ENCODE measurements at regions not wholly inside any gene's neighbourhood (a gene's known extent, or its start where the extent isn't known, plus 50 kb on each side); places are given as distances from the start of the nearest gene placed in this dataset.

DNA sequence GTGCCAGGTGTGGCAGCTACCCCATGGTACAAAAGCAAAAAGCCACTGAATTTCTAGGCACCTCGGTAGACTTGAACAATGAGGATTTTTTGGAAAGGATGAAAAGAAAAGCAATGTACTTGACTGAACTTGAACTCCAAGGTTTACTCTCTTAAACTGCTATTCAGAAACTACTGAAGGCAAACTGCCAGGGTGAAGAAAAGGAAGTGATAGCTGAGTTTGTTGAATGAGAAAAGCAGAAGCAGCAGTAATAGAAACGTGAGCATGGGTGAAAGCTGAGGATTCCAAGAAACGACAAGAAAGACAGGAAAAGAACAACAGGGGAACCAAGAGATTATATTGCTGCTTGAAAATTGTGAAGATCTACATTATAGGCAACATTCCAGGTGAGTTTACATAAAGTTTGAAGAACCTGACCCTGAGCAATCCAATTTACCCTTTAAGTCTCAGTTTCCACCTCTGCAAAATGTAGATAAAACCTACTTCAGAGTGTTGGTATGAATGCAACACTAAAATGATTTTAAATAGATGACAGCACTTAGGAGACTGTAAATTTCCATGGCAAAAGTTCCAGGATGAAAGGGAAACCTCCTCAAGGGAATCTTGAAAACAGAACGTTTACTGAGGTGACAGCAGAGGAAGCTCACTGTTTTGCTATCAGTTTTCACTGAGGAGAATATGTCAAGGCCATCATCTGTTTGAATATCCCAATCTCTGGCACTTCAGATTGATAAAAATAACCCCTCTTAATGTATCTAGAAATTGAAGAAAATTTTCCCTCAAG lies 245.8 kb downstream of the SPATA31D1 start:
- no peak for DNase-seq

DNA sequence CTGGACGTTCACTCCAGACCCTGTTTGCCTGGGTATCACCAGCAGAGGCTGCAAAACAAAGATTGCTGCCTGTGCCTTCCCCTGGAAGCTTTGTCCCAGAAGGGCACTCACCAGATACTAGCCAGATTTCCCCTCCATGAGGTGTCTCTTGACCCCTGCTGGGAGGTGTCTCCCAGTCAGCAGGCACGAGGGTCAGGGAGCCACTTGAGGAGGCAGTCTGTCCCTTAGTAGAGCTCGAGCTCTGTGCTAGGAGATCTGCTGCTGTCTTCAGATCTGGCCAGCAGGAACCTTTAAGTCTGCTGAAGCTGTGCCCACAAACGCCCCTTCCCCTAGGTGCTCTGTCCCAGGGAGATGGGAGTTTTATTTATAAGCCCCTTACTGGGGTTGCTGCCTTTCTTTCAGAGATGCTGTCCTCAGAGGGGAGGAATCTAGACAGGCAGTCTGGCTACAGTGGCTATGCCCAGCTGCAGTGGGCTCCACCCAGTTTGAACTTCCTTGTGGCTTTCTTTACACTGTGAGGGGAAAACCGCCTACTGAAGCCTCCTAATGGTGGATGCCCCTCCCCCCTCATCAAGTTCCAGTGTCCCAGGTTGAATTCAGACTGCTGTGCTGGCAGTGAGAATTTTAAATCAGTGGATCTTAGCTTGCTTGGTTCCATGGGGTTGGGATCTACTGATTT lies 253.9 kb downstream of the SPATA31D1 start:
- DNase-seq = no peak

DNA sequence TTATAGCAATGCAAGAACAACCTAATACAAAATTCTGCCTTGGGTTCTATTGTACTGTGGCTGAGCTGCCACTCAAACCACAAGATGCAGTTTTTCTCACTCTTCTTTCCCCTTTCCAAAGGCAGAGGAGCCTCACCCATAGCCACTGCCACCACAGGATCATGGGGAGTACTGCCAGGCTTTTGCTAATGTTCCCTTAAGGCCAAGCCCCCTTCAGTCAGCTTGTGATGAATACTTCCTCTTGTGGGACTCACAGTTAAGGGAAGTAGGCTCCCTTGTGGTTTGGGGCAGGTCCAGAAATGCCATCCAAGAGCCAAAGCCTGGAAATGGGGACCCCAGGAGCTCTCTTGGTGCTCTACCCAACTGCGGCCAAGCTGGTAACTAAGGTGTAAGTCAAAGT lies 258.7 kb downstream of the SPATA31D1 start:
- no peak for DNase-seq

DNA sequence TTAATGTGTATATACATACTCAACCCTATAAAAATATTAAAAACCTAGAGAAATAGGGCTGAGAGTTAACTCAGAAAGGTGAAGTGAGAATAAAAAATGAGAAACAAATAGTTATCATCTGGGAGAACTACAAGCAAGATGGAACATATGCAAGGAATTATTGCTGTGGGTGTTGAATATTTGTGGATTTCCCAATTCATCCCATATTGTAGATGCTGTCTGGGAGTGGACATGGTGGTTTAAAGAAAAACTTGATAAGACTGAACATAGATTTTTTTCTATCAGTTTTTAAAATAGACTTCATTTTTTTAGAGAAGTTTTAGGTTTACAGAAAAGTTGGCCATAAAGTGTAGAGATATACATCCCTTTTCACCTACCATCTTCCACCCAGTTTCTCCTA lies 263.5 kb downstream of the SPATA31D1 start:
- DNase-seq = no peak

DNA sequence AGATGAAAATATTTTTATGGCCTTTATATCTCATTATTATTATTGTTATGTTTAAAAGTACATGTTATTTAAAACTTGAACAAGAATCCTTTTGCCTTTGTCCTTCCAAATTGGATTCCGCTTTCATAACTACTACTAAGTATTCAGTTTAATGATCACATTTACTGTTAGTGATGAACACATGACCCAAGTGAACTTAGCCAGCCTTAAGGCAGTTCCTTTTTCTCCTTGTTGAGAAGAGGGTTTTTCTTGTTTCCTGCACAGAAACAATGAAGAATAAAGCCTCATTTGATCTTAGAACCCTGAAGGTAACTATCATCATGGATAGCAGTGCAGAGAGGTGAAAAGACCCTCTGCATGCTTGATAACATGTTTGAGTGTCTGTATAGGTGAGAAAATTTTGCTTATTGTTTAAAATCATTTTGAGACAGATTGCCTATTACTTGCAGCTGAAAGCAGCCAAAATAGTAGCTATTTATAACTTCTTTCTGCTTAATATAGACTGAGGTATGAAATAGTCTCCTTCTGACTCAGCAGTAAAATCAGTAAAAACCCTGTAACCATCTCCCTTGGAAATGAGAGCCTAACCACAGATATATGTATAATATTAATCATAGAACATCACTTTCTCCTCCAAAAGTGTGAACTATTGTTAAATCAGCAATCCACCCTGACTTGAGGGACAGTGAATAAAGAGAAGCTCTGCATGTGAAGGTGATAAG lies 266.2 kb downstream of the SPATA31D1 start:
- no peak for DNase-seq

DNA sequence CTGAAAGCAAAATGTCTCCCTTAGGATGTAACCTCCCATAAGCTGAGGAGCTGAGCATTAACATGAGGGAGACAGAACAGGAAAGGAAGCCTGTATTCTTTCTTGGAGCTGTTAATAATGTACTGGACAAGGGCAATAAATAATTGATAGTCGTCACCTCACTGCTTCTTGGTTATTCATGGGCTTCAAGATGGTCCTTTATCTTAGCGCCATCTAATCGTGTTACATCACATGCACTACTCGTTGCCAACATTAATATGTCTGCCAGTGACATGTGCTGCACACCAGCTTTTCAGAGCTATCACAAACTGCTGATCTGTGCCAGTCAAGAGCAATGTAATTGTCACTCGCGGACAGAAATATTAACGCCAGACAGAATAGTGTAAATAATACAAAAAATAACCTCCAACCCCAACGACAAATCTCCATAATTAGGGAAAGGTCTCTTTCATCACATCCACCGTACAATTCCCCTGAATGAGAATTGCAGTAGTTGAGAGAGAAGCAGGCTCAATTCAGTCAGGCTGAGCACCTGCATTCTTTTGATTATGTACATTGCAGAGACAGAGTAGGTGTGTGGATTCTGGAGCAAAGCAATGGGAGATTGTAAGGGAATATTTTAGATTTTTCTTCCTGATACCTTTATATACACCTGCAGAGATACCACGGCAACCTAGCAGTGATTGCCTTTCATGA lies 267.1 kb downstream of the SPATA31D1 start:
- DNase-seq = no peak

DNA sequence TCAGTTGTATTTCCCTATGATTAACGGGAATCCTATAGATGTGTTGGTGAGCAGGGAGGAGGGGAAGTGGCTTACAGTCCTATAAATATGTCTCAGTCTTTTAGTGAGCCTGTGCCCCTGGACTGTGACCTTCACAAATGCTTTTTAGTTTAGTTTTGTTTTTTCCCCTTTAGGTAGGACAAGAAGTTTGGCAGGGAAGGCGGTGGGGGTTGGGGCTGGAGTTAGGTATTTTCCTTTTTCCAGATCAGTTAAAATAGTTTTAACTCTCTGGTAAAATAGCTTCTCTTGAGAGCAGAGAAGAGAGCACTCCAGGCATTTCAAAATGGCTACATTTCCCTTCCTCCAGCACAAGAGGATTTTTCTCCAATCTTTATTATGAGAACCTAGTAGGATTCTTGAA lies 272.1 kb downstream of the SPATA31D1 start:
- DNase-seq = no peak

DNA sequence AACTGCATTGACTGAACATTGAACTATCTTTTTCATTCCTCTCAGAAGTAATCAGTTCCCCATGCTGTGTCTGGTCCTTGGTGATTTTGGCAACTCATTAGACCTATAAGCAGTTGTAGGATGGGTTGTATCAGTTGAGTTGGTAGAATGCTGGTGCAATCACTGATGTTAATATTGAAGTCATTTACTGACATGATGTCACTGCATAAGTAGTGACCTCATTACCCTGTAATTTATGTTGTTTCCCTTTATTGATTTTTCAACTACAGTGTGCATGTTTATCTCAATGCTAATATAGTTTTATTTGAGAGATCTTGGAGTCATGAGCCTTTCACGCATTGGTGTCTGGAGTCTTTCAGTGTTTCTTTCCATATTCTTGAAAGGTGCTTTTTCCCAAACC lies 275.0 kb downstream of the SPATA31D1 start:
- DNase-seq = no peak

DNA sequence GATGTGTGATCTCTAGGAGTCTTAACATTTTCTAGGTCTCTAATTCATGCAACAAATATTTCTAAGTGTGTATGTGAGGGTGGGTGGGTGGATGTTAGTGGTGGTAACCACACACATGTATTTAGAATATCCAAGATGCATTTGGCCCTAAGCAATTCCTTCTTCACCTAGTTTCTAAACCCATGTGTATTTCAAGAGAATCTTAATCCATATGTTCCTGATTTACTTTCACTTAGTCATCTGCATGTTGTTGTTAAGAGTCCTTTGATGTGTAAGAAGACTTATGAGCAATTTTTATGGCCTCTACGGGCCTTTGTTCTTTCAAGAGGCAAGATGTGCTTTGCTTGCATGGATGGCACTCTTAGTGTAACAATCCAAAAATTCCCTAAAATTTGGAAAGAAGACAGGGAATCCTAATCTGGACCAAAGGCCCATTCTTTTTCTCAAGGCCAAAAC lies 282.6 kb downstream of the SPATA31D1 start:
- DNase-seq = no peak

DNA sequence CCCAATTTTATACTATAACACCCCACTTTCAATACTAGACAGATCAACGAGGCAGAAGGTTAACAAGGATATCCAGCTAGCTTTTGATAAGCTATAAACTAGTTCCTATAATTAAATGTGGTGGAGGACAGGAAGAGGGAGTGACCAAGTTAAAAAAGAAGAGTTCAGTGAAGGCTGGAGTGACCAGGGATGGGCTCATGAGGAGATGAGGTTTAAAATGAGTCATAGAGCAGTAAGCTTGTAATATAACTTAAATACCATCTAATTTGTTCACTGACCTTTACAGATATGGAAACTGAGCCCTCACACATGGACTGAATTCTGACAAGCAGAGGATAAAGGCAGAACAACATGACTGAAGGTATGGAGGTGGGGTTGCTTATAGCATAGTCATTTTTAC lies 284.5 kb downstream of the SPATA31D1 start:
- no peak for DNase-seq

DNA sequence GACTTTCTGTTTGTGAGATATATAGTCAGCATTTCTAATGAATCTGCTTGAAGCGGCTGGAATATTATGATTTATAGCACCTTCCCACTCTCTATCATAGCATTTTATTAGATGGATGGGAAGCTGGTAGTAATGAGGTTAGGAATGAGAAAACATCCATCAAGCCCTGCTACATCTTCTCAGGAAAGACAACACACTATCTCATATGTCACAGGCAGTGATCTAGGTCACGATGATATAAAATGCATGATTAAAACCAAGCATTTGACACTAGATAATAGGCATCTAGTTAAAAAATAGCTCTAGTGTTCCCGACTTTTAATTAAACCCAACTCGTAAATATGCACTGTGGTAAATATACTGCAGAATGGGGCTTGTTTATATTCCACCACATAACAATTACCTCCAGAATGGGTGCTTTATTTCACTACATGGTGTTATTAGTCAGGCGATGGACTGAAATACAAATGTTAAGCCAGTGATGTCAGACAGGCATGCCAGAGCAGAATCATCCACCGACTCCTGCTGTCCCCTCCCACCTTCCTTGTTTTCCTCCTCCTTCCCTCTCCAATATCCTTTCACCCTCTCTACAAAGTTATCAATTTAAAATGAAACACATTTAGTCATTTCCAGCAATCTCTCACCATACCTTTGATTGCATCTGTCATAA lies 286.8 kb downstream of the SPATA31D1 start:
- DNase-seq = no peak

DNA sequence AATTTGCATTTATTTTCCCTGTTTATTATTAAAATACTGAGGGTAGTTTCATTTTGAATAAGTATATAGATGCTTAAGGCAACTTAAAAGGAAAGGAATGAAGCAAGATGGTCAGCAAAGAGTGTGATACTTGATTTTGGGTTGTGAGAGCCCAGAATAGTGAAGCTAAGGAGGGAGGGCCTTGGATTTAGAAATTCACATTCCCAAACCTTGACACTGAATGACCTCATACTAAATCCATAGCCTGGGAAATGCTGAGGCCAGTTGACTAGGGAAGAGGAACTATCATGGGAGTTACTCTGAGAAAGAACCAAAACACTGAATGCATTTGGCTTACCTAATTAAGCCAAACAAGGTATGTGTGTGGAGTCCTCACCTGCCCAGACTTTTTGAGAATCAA lies 292.5 kb downstream of the SPATA31D1 start:
- DNase-seq = no peak

DNA sequence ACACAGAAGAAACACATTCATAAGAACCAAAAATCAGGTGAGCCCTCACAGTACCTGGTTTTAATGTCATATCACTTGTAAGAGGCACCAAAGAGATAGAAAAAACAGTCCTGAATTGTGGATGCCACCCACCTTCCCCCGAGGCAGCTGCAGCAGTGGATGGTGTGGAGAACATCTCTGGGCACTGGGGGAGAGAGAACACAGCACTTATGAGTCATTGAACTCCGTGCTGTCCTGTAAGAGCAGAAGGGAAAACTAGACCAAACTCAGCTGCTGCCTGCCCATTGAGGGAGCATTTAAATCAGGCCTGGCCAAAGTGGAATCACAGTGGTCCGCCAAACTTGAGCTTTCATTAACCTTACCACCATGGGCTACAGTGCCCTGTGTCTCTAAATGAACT lies 296.2 kb downstream of the SPATA31D1 start:
- no peak for DNase-seq

DNA sequence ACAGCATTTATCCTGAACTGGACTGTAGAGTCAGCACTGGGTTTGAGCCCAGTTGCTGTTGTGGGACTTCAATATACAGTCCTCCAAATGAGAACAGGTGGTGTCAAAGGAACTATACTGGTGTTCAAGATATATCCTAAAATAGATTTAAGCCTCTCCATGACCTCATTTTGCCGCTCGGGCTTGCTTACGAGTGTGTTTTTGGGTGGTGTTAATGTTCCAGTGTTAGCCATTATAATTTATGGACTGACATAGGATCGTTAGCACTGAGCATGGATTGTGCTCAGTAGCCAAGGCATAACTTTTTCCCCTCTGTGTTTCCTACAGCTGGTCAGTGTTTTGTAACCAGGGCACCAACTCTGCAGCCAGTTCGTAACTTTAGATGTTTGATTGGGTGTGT lies 306.6 kb downstream of the SPATA31D1 start:
- DNase-seq = no peak

DNA sequence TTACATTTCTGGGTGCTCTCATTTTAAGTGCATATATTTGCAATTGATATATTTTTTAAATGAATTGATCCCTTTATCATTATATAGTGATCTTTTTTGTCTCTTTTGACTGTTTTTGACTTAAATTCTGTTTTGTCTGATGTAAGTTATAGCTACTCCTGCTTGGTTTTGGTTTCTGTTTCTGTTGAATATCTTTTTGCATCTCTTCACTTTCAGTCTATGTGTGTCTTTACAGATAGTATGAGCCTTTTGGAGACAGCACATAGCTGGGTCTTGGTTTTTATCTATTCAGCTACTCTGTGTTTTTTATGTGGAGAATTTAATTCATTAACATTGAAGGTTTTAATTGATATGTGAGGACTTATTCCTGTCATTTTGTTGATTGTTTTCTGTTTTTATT lies 311.3 kb downstream of the SPATA31D1 start:
- DNase-seq = no peak

DNA sequence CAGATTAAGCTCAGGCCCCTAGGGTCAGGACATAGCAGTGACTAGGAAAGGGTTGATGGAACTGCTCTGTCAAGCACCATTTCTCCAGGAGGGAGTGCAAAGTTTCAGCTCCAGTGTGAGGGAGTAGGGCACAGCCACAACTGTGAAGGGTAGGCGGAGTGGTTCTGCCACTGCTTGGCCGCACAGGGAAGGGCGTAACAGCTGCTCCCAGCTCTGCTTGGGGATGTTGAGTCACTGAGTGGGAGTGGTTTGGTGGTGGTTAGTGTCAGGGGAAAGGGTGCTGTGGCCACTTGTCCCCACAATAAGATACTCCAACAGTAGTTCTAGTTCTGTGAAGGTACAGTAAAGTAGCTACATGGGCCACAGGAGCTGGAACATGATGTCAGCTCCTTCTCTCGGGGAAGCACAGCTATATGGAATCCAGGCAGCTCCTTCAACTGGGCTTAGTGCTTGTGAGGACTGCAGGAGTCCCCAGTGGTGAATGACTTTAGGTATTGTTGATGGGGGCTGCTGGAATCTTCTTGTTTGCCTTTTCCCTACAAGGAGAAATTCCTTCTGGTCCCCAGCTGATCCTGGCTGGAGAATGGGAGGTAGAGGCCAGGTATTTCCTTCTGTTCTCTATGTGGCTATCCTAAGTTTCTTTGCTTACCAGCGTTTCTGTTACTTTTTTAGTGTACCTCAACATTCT lies 314.5 kb downstream of the SPATA31D1 start:
- no peak for DNase-seq

DNA sequence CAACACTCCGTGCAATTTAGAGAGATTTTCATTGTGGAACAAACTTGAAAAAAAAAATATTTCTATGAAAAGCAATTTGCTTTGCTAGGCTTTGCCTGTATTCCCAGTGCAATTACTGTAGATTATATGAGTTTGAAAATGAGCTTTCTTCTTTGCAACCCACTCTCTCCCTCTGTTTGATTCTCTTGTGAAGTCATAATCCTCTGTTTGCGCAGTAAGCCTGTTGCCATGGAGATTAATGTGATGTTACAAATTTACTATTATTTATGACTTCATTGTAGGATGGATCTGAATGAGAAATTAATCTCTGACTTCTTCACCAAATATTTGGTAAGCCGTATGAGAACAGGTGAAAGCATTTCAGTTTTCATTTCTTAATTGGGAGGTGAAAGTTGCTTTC lies 320.3 kb downstream of the SPATA31D1 start:
- DNase-seq = no peak

DNA sequence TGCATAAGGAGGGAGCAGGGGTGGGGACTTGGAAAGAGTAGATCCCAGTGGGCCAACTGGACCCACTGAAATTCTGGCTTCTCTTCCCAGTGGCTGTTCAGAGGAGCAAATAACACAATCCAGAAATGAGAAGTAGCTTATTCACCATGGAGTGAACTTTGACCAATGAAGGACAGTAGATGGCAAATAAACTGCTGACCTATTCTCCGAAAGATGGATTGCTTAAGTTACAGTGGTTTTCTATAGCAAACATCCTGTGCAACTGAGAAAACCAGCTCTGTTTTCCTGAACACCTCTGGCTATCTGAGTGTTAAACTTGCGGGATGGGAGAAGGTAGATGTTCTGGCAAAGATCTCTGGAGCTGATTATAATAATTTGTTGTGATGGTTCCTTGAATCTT lies 325.1 kb downstream of the SPATA31D1 start:
- no peak for DNase-seq

DNA sequence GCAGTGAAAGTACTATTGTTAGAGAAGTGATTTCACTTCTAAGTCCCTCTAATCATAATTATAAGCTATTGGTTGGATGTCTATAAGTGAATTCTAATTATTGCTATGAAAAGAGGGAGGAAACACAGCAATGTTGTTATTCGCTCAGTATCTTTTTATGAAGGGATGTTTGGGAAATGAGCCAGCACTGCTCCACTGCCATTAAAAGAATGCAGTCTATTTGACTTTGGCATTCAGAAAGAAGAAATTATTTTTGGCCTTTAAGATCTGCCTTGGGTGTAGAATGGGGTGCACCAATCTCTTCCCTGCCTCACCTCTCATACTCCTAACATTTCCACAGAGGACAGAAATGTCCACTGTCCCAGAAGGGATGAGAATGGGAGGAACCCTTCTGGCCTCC lies 332.0 kb downstream of the SPATA31D1 start:
- DNase-seq = no peak

DNA sequence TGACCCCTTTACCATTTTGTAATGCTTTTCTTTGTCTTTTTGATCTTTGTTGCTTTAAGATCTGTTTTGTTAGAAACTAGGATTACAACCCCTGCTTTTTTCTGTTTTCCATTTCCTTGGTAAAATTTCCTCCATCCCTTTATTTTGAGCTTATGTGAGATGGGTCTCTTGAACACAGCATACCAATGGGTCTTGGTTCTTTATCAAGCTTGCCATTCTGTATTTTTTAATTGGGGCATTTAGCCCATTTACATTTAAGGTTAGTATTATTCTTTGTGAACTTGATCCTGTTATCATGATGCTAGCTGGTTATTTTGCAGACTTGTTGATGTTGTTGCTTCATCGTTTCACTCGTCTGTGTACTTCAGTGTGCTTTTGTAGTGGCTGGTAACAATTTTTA lies 337.3 kb downstream of the SPATA31D1 start:
- DNase-seq = no peak

DNA sequence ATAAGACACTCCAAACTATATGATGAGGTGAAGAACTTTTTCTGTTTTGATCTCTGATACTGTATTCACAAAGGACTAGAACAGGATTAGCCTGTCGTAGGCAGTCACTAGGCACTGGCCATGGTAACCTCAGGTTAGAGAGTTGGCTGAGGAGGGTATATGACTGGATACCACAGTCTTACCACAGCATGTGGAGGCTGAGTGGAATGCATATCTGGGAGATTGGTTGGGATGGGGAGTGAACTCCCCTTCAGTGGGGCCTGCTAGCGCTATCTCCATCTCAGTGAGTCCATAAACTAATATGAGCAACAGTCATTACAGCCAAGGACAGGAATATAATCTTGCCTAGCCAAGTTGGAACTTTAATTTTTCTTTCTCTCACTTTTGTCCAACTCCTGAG lies 339.1 kb downstream of the SPATA31D1 start:
- no peak for DNase-seq

DNA sequence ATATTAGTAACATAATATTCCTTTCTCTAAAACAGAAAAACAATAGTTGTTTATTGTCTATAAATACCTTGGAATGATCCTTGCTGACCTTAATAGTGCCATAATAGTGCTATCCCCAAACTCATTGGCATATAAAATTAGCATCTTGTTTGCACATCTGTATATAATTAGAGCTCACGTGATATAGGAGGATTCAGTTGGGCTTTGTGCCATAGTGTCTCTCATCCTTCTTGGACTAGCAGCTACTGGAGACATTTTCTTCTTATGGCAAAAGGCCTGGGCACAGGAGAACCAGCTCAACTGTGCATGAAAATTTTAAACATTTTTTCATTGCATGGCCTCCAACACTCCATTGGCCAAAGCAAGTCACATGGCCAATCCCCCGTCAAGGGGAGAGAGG lies 342.5 kb downstream of the SPATA31D1 start:
- DNase-seq = no peak

Measured in COR-L47 (cell line).